ENCODE measurements at regions not wholly inside any gene's neighbourhood (a gene's known extent, or its start where the extent isn't known, plus 50 kb on each side); places are given as distances from the start of the nearest gene placed in this dataset.

GRCh38 chr4:95732061-95732460 lies 107.8 kb upstream of the PDHA2 start:
- peak; percentile 24 for DNase-seq (ENCODE audit: low read depth)
- H3K4me1 ChIP-seq (ENCODE audit: control insufficient read depth, insufficient read depth, low read length): peaks cover 4% of the 10 kb centered on the region

GRCh38 chr4:95729596-95729995 lies 110.3 kb upstream of the PDHA2 start:
- peaks cover 4% of the 10 kb centered on the region for H3K4me1 ChIP-seq (ENCODE audit: control insufficient read depth, insufficient read depth, low read length)
- no peaks in the 10 kb centered on the region for H3K9me3 ChIP-seq (ENCODE audit: control insufficient read depth, low read length)
- H3K9ac ChIP-seq (ENCODE audit: low read length): no peak overlapping the region
- no peaks in the 10 kb centered on the region for H3K27me3 ChIP-seq (replicated peaks; ENCODE audit: control insufficient read depth, insufficient read depth, low read length)
- H3K4me3 ChIP-seq (ENCODE audit: low read length): no peak overlapping the region
- no peak for DNase-seq (ENCODE audit: low read depth)
- H3K36me3 ChIP-seq (ENCODE audit: control insufficient read depth, insufficient read depth, low read length, severe bottlenecking): no peaks in the 10 kb centered on the region

More at GRCh38 chr4:95732061-95732460, 107.8 kb upstream of the PDHA2 start:
- H3K4me3 ChIP-seq (ENCODE audit: low read length): no peak overlapping the region
- no peaks in the 10 kb centered on the region for H3K36me3 ChIP-seq (ENCODE audit: control insufficient read depth, insufficient read depth, low read length, severe bottlenecking)
- H3K9me3 ChIP-seq (ENCODE audit: control insufficient read depth, low read length): peaks cover 4% of the 10 kb centered on the region
- H3K9ac ChIP-seq (ENCODE audit: low read length): no peak overlapping the region
- H3K27me3 ChIP-seq (replicated peaks; ENCODE audit: control insufficient read depth, insufficient read depth, low read length): no peaks in the 10 kb centered on the region

GRCh38 chr4:95728145-95728544 lies 111.7 kb upstream of the PDHA2 start:
- Histone ChIP-seq H3K27me3 (replicated peaks; ENCODE audit: control insufficient read depth, insufficient read depth, low read length) (no peaks in the 10 kb centered on the region), H3K9ac (ENCODE audit: low read length) (no peak overlapping the region), H3K36me3 (ENCODE audit: control insufficient read depth, insufficient read depth, low read length, severe bottlenecking) (no peaks in the 10 kb centered on the region), H3K4me3 (ENCODE audit: low read length) (peak overlapping the region; percentile 50), H3K9me3 (ENCODE audit: control insufficient read depth, low read length) (no peaks in the 10 kb centered on the region), H3K4me1 (ENCODE audit: control insufficient read depth, insufficient read depth, low read length) (peaks cover 4% of the 10 kb centered on the region)
- peak; percentile 63 for DNase-seq (ENCODE audit: low read depth)

GRCh38 chr4:95715830-95716229 lies 124.1 kb upstream of the PDHA2 start:
- H3K9me3 ChIP-seq (ENCODE audit: control insufficient read depth, low read length): no peaks in the 10 kb centered on the region
- no peaks in the 10 kb centered on the region for H3K4me1 ChIP-seq (ENCODE audit: control insufficient read depth, insufficient read depth, low read length)
- no peak overlapping the region for H3K9ac ChIP-seq (ENCODE audit: low read length)
- no peaks in the 10 kb centered on the region for H3K27me3 ChIP-seq (replicated peaks; ENCODE audit: control insufficient read depth, insufficient read depth, low read length)
- no peaks in the 10 kb centered on the region for H3K36me3 ChIP-seq (ENCODE audit: control insufficient read depth, insufficient read depth, low read length, severe bottlenecking)
- H3K4me3 ChIP-seq (ENCODE audit: low read length): no peak overlapping the region
- DNase-seq (ENCODE audit: low read depth): no peak

- Histone ChIP-seq H3K36me3 (ENCODE audit: control insufficient read depth, insufficient read depth, low read length, severe bottlenecking) (no peaks in the 10 kb centered on the region), H3K9me3 (ENCODE audit: control insufficient read depth, low read length) (no peaks in the 10 kb centered on the region), H3K9ac (ENCODE audit: low read length) (no peak overlapping the region), H3K4me3 (ENCODE audit: low read length) (no peak overlapping the region), H3K27me3 (replicated peaks; ENCODE audit: control insufficient read depth, insufficient read depth, low read length) (no peaks in the 10 kb centered on the region), H3K4me1 (ENCODE audit: control insufficient read depth, insufficient read depth, low read length) (no peaks in the 10 kb centered on the region)
- DNase-seq (ENCODE audit: low read depth): no peak
These were observed 125.3 kb upstream of the PDHA2 start for GRCh38 chr4:95714571-95714970.

- no peaks in the 10 kb centered on the region for H3K9me3 ChIP-seq (ENCODE audit: control insufficient read depth, low read length)
- H3K4me3 ChIP-seq (ENCODE audit: low read length): no peak overlapping the region
- no peaks in the 10 kb centered on the region for H3K27me3 ChIP-seq (replicated peaks; ENCODE audit: control insufficient read depth, insufficient read depth, low read length)
- DNase-seq (ENCODE audit: low read depth): no peak
- H3K9ac ChIP-seq (ENCODE audit: low read length): no peak overlapping the region
- peaks cover 12% of the 10 kb centered on the region for H3K4me1 ChIP-seq (ENCODE audit: control insufficient read depth, insufficient read depth, low read length)
- H3K36me3 ChIP-seq (ENCODE audit: control insufficient read depth, insufficient read depth, low read length, severe bottlenecking): no peaks in the 10 kb centered on the region
These were observed 134.6 kb upstream of the PDHA2 start for GRCh38 chr4:95705323-95705722.

GRCh38 chr4:95701500-95702170 lies 138.3 kb upstream of the PDHA2 start:
- Histone ChIP-seq H3K27me3 (replicated peaks; ENCODE audit: control insufficient read depth, insufficient read depth, low read length) (no peaks in the 10 kb centered on the region), H3K9me3 (ENCODE audit: control insufficient read depth, low read length) (no peaks in the 10 kb centered on the region), H3K4me3 (ENCODE audit: low read length) (no peak overlapping the region), H3K9ac (ENCODE audit: low read length) (no peak overlapping the region), H3K4me1 (ENCODE audit: control insufficient read depth, insufficient read depth, low read length) (peaks cover 12% of the 10 kb centered on the region), H3K36me3 (ENCODE audit: control insufficient read depth, insufficient read depth, low read length, severe bottlenecking) (no peaks in the 10 kb centered on the region)
- peak; percentile 51 for DNase-seq (ENCODE audit: low read depth)

GRCh38 chr4:95694411-95694810 lies 145.5 kb upstream of the PDHA2 start:
- no peaks in the 10 kb centered on the region for H3K36me3 ChIP-seq (ENCODE audit: control insufficient read depth, insufficient read depth, low read length, severe bottlenecking)
- no peak for DNase-seq (ENCODE audit: low read depth)
- H3K9me3 ChIP-seq (ENCODE audit: control insufficient read depth, low read length): no peaks in the 10 kb centered on the region
- H3K27me3 ChIP-seq (replicated peaks; ENCODE audit: control insufficient read depth, insufficient read depth, low read length): no peaks in the 10 kb centered on the region
- H3K9ac ChIP-seq (ENCODE audit: low read length): no peak overlapping the region
- no peak overlapping the region for H3K4me3 ChIP-seq (ENCODE audit: low read length)
- no peaks in the 10 kb centered on the region for H3K4me1 ChIP-seq (ENCODE audit: control insufficient read depth, insufficient read depth, low read length)

GRCh38 chr4:95693594-95693993 lies 144.8 kb upstream of the UNC5C start:
- H3K4me1 ChIP-seq (ENCODE audit: control insufficient read depth, insufficient read depth, low read length): no peaks in the 10 kb centered on the region
- no peaks in the 10 kb centered on the region for H3K27me3 ChIP-seq (replicated peaks; ENCODE audit: control insufficient read depth, insufficient read depth, low read length)
- no peaks in the 10 kb centered on the region for H3K36me3 ChIP-seq (ENCODE audit: control insufficient read depth, insufficient read depth, low read length, severe bottlenecking)
- no peaks in the 10 kb centered on the region for H3K9me3 ChIP-seq (ENCODE audit: control insufficient read depth, low read length)
- peak; percentile 12 for DNase-seq (ENCODE audit: low read depth)
- H3K9ac ChIP-seq (ENCODE audit: low read length): no peak overlapping the region
- no peak overlapping the region for H3K4me3 ChIP-seq (ENCODE audit: low read length)

GRCh38 chr4:95676190-95676589 lies 127.4 kb upstream of the UNC5C start:
- H3K9ac ChIP-seq (ENCODE audit: low read length): no peak overlapping the region
- no peaks in the 10 kb centered on the region for H3K27me3 ChIP-seq (replicated peaks; ENCODE audit: control insufficient read depth, insufficient read depth, low read length)
- no peaks in the 10 kb centered on the region for H3K4me1 ChIP-seq (ENCODE audit: control insufficient read depth, insufficient read depth, low read length)
- H3K36me3 ChIP-seq (ENCODE audit: control insufficient read depth, insufficient read depth, low read length, severe bottlenecking): no peaks in the 10 kb centered on the region
- H3K4me3 ChIP-seq (ENCODE audit: low read length): no peak overlapping the region
- H3K9me3 ChIP-seq (ENCODE audit: control insufficient read depth, low read length): no peaks in the 10 kb centered on the region
- peak; percentile 39 for DNase-seq (ENCODE audit: low read depth)

GRCh38 chr4:95675623-95676022 lies 126.8 kb upstream of the UNC5C start:
- no peak overlapping the region for H3K9ac ChIP-seq (ENCODE audit: low read length)
- no peaks in the 10 kb centered on the region for H3K36me3 ChIP-seq (ENCODE audit: control insufficient read depth, insufficient read depth, low read length, severe bottlenecking)
- H3K27me3 ChIP-seq (replicated peaks; ENCODE audit: control insufficient read depth, insufficient read depth, low read length): no peaks in the 10 kb centered on the region
- no peaks in the 10 kb centered on the region for H3K9me3 ChIP-seq (ENCODE audit: control insufficient read depth, low read length)
- DNase-seq (ENCODE audit: low read depth): no peak
- H3K4me3 ChIP-seq (ENCODE audit: low read length): no peak overlapping the region
- H3K4me1 ChIP-seq (ENCODE audit: control insufficient read depth, insufficient read depth, low read length): no peaks in the 10 kb centered on the region

GRCh38 chr4:95674521-95674981 lies 125.8 kb upstream of the UNC5C start:
- Histone ChIP-seq H3K27me3 (replicated peaks; ENCODE audit: control insufficient read depth, insufficient read depth, low read length) (no peaks in the 10 kb centered on the region), H3K36me3 (ENCODE audit: control insufficient read depth, insufficient read depth, low read length, severe bottlenecking) (no peaks in the 10 kb centered on the region), H3K4me1 (ENCODE audit: control insufficient read depth, insufficient read depth, low read length) (no peaks in the 10 kb centered on the region), H3K9me3 (ENCODE audit: control insufficient read depth, low read length) (no peaks in the 10 kb centered on the region), H3K9ac (ENCODE audit: low read length) (no peak overlapping the region), H3K4me3 (ENCODE audit: low read length) (no peak overlapping the region)
- peak; percentile 21 for DNase-seq (ENCODE audit: low read depth)
